Neural cell (in vitro differentiated cells): ENCODE measurements at regions not wholly inside any gene's neighbourhood (a gene's known extent, or its start where the extent isn't known, plus 50 kb on each side); places are given as distances from the start of the nearest gene placed in this dataset.

ENCODE experiments used
- CTCF ChIP-seq: fragments of 450-650 bp; IDR thresholded peaks from 2 replicates; pipeline ENCODE4 v1.5.1; 2014; ENCODE audit warnings: antibody characterized with exemption, mild to moderate bottlenecking, moderate library complexity; ENCODE audit not compliant: poor library complexity, severe bottlenecking
- EP300 ChIP-seq: fragments of 450-650 bp; conservative IDR thresholded peaks from 2 replicates; pipeline ENCODE4 v1.6.1; 2014; ENCODE audit warnings: antibody characterized with exemption, mild to moderate bottlenecking, moderate library complexity; ENCODE audit not compliant: poor library complexity, severe bottlenecking
- EZH2 ChIP-seq: fragments of 200-600, 300-800 bp; shearing (Covaris generic), sonication (generic); IDR thresholded peaks from 2 replicates; pipeline ENCODE4 v1.6.1; 2014; ENCODE audit warnings: antibody characterized with exemption, low read length, borderline replicate concordance, mild to moderate bottlenecking; ENCODE audit not compliant: insufficient read depth, poor library complexity, severe bottlenecking
- MXI1 ChIP-seq: fragments of 450-650 bp; conservative IDR thresholded peaks from 2 replicates; pipeline ENCODE4 v1.6.1; 2014; ENCODE audit warnings: antibody characterized with exemption, mild to moderate bottlenecking; ENCODE audit not compliant: poor library complexity, severe bottlenecking
- POLR2AphosphoS5 ChIP-seq: IDR thresholded peaks from 2 replicates; pipeline ENCODE4 v1.6.1; 2012
- RAD21 ChIP-seq: fragments of 450-650 bp; conservative IDR thresholded peaks from 2 replicates; pipeline ENCODE4 v1.6.1; 2014; ENCODE audit warnings: antibody characterized with exemption, mild to moderate bottlenecking, moderate library complexity
- SMC3 ChIP-seq: fragments of 450-650 bp; conservative IDR thresholded peaks from 2 replicates; pipeline ENCODE4 v1.6.1; 2014; ENCODE audit warnings: antibody characterized with exemption, mild to moderate bottlenecking, moderate library complexity; ENCODE audit not compliant: poor library complexity
- TAF1 ChIP-seq: IDR thresholded peaks from 2 replicates; pipeline ENCODE4 v1.6.1; 2012; ENCODE audit warnings: low read depth

GRCh38 chr3:18810306-18810661, 338.0 kb upstream of the KCNH8 start:
- no peak for TF ChIP-seq CTCF
- TF ChIP-seq SMC3 = no peak
- no peak for TF ChIP-seq EZH2
- no peak for TF ChIP-seq POLR2AphosphoS5
- TF ChIP-seq EP300 = no peak
- TF ChIP-seq RAD21 = no peak
- TF ChIP-seq MXI1 = no peak
- TF ChIP-seq TAF1 = no peak
